ENCODE measurements at regions not wholly inside any gene's neighbourhood (a gene's known extent, or its start where the extent isn't known, plus 50 kb on each side); places are given as distances from the start of the nearest gene placed in this dataset.
A peak's percentile ranks its signal among the peaks of the same experiment; 100 is the strongest.

- H3K36me3 ChIP-seq: no peaks in the 10 kb centered on the region
- 95% methylated on average over 4 of the region's 4 CpGs for WGBS
- peaks cover 0 to 4% (median 0%) of the 10 kb centered on the region in 4 donors for H3K27me3 ChIP-seq
- no peak for DNase-seq (ENCODE audit: extremely low spot score)
- H3K4me1 ChIP-seq: peaks cover 0 to 9% (median 4%) of the 10 kb centered on the region in 4 donors
- H3K27ac ChIP-seq (replicated peaks in 1 of 4): no peak overlapping the region
- TF ChIP-seq EP300 (IDR thresholded peaks at IDR 0.05): no peak
- H3K4me3 ChIP-seq: no peak overlapping the region
- H3K9me3 ChIP-seq: no peaks in the 10 kb centered on the region
- intact Hi-C loops (cut with DNase I): no loop called here
Observed at GRCh38 chr2:105646774-105647076, 98.0 kb upstream of the NCK2 start.

GRCh38 chr2:105645938-105646773 lies 98.6 kb upstream of the NCK2 start:
- Histone ChIP-seq H3K27ac (replicated peaks in 1 of 4) (no peak overlapping the region), H3K36me3 (no peaks in the 10 kb centered on the region), H3K4me3 (no peak overlapping the region), H3K27me3 (peaks cover 0 to 4% (median 0%) of the 10 kb centered on the region in 4 donors), H3K4me1 (peaks cover 0 to 9% (median 4%) of the 10 kb centered on the region in 4 donors), H3K9me3 (no peaks in the 10 kb centered on the region)
- TF ChIP-seq POLR2A (IDR thresholded peaks at IDR 0.05; ENCODE audit: low read depth) (no peak), POLR2AphosphoS5 (IDR thresholded peaks at IDR 0.05) (no peak), CTCF (IDR thresholded peaks at IDR 0.05) (no peak), EP300 (IDR thresholded peaks at IDR 0.05) (no peak)
- 64% methylated on average over 8 of the region's 8 CpGs for WGBS
- peak; percentile 62 for DNase-seq (ENCODE audit: extremely low spot score)
- intact Hi-C loops (cut with DNase I): no loop called here

- Histone ChIP-seq H3K36me3 (no peaks in the 10 kb centered on the region), H3K9me3 (no peaks in the 10 kb centered on the region), H3K4me1 (peaks cover 0 to 8% (median 3%) of the 10 kb centered on the region in 4 donors), H3K4me3 (no peak overlapping the region), H3K27me3 (peaks cover 0 to 4% (median 0%) of the 10 kb centered on the region in 4 donors), H3K27ac (replicated peaks in 1 of 4) (no peak overlapping the region)
- TF ChIP-seq POLR2A (IDR thresholded peaks at IDR 0.05; ENCODE audit: low read depth) (no peak), EP300 (IDR thresholded peaks at IDR 0.05) (no peak), POLR2AphosphoS5 (IDR thresholded peaks at IDR 0.05) (no peak)
- peak; percentile 91 for DNase-seq (ENCODE audit: extremely low spot score)
- intact Hi-C loops (cut with DNase I): no loop called here
- 90% methylated on average over 18 of the region's 18 CpGs for WGBS
Observed at GRCh38 chr2:105645031-105645937, 99.4 kb upstream of the NCK2 start.

- peaks cover 0 to 8% (median 3%) of the 10 kb centered on the region in 4 donors for H3K4me1 ChIP-seq
- peaks cover 0 to 4% (median 0%) of the 10 kb centered on the region in 4 donors for H3K27me3 ChIP-seq
- peak; percentile 74 for DNase-seq (ENCODE audit: extremely low spot score)
- no peaks in the 10 kb centered on the region for H3K36me3 ChIP-seq
- no peaks in the 10 kb centered on the region for H3K9me3 ChIP-seq
- H3K27ac ChIP-seq (replicated peaks in 1 of 4): no peak overlapping the region
- TF ChIP-seq CTCF (IDR thresholded peaks at IDR 0.05): no peak
- TF ChIP-seq POLR2AphosphoS5 (IDR thresholded peaks at IDR 0.05): no peak
- TF ChIP-seq EP300 (IDR thresholded peaks at IDR 0.05): no peak
- TF ChIP-seq POLR2A (IDR thresholded peaks at IDR 0.05; ENCODE audit: low read depth): no peak
- no peak overlapping the region for H3K4me3 ChIP-seq
- 65% methylated on average over 18 of the region's 18 CpGs for WGBS
- intact Hi-C loops (cut with DNase I): no loop called here
Observed at GRCh38 chr2:105644174-105644980, 100.3 kb upstream of the NCK2 start.

GRCh38 chr2:105643405-105644173 lies 101.1 kb upstream of the NCK2 start:
- no peak overlapping the region for H3K27ac ChIP-seq (replicated peaks in 1 of 4)
- no peaks in the 10 kb centered on the region for H3K36me3 ChIP-seq
- DNase-seq (ENCODE audit: extremely low spot score): peak; percentile 55
- intact Hi-C loops (cut with DNase I): no loop called here
- H3K4me3 ChIP-seq: no peak overlapping the region
- H3K4me1 ChIP-seq: peaks cover 0 to 8% (median 3%) of the 10 kb centered on the region in 4 donors
- no peak for TF ChIP-seq POLR2AphosphoS5 (IDR thresholded peaks at IDR 0.05)
- TF ChIP-seq POLR2A (IDR thresholded peaks at IDR 0.05; ENCODE audit: low read depth): no peak
- no peak for TF ChIP-seq CTCF (IDR thresholded peaks at IDR 0.05)
- peaks cover 0 to 4% (median 0%) of the 10 kb centered on the region in 4 donors for H3K27me3 ChIP-seq
- 53% methylated on average over 15 of the region's 15 CpGs for WGBS
- H3K9me3 ChIP-seq: no peaks in the 10 kb centered on the region

All from esophagus muscularis mucosa (tissue), 4 donors.